HEK293 (cell line): ENCODE measurements at regions not wholly inside any gene's neighbourhood (a gene's known extent, or its start where the extent isn't known, plus 50 kb on each side); places are given as distances from the start of the nearest gene placed in this dataset.

Source experiments
- KLF1 ChIP-seq: fragments of 450-650 bp; formaldehyde crosslinking; IDR thresholded peaks from 2 replicates; pipeline ENCODE4 v1.5.1; 2016; ENCODE audit warnings: missing biosample characterization, missing genetic modification characterization
- SETDB1 ChIP-seq: IDR thresholded peaks from one replicate; pipeline ENCODE4 v1.6.1; 2017; ENCODE audit warnings: mild to moderate bottlenecking, low read length, moderate library complexity, mixed read lengths; ENCODE audit not compliant: insufficient read length
- YY1 ChIP-seq: fragments of 450-650 bp; formaldehyde crosslinking; IDR thresholded peaks from 2 replicates; pipeline ENCODE4 v1.5.1; 2018; ENCODE audit warnings: missing biosample characterization, missing genetic modification characterization
- ZEB2 ChIP-seq: fragments of 450-650 bp; formaldehyde crosslinking; IDR thresholded peaks from 2 replicates; pipeline ENCODE4 v1.5.1; 2016; ENCODE audit warnings: missing biosample characterization, missing genetic modification characterization
- ZNF274 ChIP-seq, 2 experiments: fragments of 200-500 bp in 1 of 2; fragments of 450-650 bp in 1 of 2; sonication (Bioruptor generic) in 1 of 2; formaldehyde crosslinking in 1 of 2; IDR thresholded peaks; 2 replicates each; pipeline versions ENCODE4 v1.5.1 to v1.6.1; 2014 to 2016; ENCODE audit warnings: borderline replicate concordance in 1 of 2, inconsistent platforms in 1 of 2, low read length in 1 of 2, missing biosample characterization in 1 of 2, missing genetic modification characterization in 1 of 2
- ZNF416 ChIP-seq: fragments of 450-650 bp; formaldehyde crosslinking; IDR thresholded peaks from 2 replicates; pipeline ENCODE4 v1.5.1; 2016; ENCODE audit warnings: missing biosample characterization, missing genetic modification characterization
- ZNF707 ChIP-seq: fragments of 450-650 bp; formaldehyde crosslinking; IDR thresholded peaks from 2 replicates; pipeline ENCODE4 v1.5.1; 2016; ENCODE audit warnings: missing biosample characterization, missing genetic modification characterization
- TF ChIP-seq, protein P1 (sequence below): fragments of 450-650 bp; formaldehyde crosslinking; IDR thresholded peaks from 2 replicates; pipeline ENCODE4 v1.5.1; 2016; ENCODE audit warnings: missing biosample characterization, missing genetic modification characterization

DNA sequence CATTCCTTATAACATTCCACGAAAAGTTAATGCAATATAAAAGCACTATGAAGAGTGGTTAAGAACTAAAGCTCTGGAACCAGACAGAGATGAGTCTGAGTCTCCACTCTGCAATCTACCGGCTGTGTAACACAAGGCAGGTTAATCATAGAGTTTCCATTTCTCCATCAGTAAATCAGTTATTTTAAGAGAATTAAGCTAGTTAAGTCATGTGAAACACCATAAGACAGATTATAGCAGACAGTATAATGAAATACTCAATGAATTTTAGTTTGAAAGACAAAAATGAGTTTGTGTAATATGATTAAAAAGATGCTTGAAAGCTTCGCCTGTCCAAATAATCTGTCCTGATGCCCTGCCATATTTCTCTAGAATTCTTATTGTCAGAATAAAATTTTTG, 282.6 kb upstream of the ACTRT1 start:
- TF ChIP-seq ZEB2 (tag by site-specific recombination) (no peak), YY1 (tag by site-specific recombination) (no peak), ZNF274 (IDR thresholded peaks at IDR 0.05; ENCODE audit: low read length) (no peak), ZNF274 (tag by site-specific recombination; IDR thresholded peaks at IDR 0.05; ENCODE audit: borderline replicate concordance) (no peak), ZNF707 (tag by site-specific recombination) (no peak), ZNF416 (tag by site-specific recombination) (no peak), KLF1 (tag by site-specific recombination) (no peak), SETDB1 (no peak)
- TF ChIP-seq, protein P1, sequence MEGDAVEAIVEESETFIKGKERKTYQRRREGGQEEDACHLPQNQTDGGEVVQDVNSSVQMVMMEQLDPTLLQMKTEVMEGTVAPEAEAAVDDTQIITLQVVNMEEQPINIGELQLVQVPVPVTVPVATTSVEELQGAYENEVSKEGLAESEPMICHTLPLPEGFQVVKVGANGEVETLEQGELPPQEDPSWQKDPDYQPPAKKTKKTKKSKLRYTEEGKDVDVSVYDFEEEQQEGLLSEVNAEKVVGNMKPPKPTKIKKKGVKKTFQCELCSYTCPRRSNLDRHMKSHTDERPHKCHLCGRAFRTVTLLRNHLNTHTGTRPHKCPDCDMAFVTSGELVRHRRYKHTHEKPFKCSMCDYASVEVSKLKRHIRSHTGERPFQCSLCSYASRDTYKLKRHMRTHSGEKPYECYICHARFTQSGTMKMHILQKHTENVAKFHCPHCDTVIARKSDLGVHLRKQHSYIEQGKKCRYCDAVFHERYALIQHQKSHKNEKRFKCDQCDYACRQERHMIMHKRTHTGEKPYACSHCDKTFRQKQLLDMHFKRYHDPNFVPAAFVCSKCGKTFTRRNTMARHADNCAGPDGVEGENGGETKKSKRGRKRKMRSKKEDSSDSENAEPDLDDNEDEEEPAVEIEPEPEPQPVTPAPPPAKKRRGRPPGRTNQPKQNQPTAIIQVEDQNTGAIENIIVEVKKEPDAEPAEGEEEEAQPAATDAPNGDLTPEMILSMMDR (tag by site-specific recombination) = no peak
